B cell (primary cell): ENCODE measurements at regions not wholly inside any gene's neighbourhood (a gene's known extent, or its start where the extent isn't known, plus 50 kb on each side); places are given as distances from the start of the nearest gene placed in this dataset.

Experiments used
- ATAC-seq: fragments of 200-7000 bp; cut with Tn5 transposase; one replicate; pipeline ENCODE4 v1.10.0; 2021; ENCODE audit warnings: low read depth, mild to moderate bottlenecking, moderate number of reproducible peaks, moderate library complexity
- CTCF ChIA-PET: fragments of 350-600 bp; sonication (Branson Sonifier 250); formaldehyde crosslinking; loops from one replicate; lab custom pipeline; 2021; ENCODE audit warnings: antibody characterized with exemption, inconsistent platforms; lab: Charles Lee
- POLR2A ChIA-PET: fragments of 350-600 bp; sonication (Branson Sonifier 250); formaldehyde crosslinking; loops from one replicate; lab custom pipeline; 2021; ENCODE audit warnings: antibody characterized with exemption; lab: Charles Lee
- DNase-seq: peaks from one replicate; pipeline ENCODE4 v3.0.0; 2013
- H2AFZ ChIP-seq: 2 replicates; pipeline ENCODE4 v1.6.1; 2012; ENCODE audit warnings: mild to moderate bottlenecking, low read depth, low read length; ENCODE audit not compliant: insufficient read depth, poor library complexity, severe bottlenecking
- H3K27ac ChIP-seq, 2 donors: 1 replicate in 1 of 2; 2 replicates in 1 of 2; pipeline ENCODE4 v1.5.1; 2012 to 2013; ENCODE audit warnings: low read length in 2 of 2, mild to moderate bottlenecking in 2 of 2, moderate library complexity in 1 of 2
- H3K27me3 ChIP-seq, 4 experiments: fragments of 200-600 bp in 1 of 4; sonication (generic) in 1 of 4; replicated peaks in 1 of 4; 1 replicate in 2 of 4; 2 replicates in 2 of 4; pipeline versions ENCODE4 v1.6.1 to v1.7.0; 2013 to 2016; ENCODE audit warnings: low read length in 3 of 4, mild to moderate bottlenecking in 2 of 4, mixed read lengths in 1 of 4, moderate library complexity in 1 of 4; ENCODE audit not compliant: insufficient read depth in 4 of 4, control insufficient read depth in 3 of 4; ENCODE audit errors: control extremely low read depth in 1 of 4
- H3K36me3 ChIP-seq, 2 experiments: replicated peaks in 1 of 2; 1 replicate in 1 of 2; 2 replicates in 1 of 2; pipeline versions ENCODE4 v1.6.1 to v1.7.1; 2013; ENCODE audit warnings: low read length in 1 of 2; ENCODE audit not compliant: insufficient read depth in 2 of 2, control insufficient read depth in 1 of 2; ENCODE audit errors: control extremely low read depth in 1 of 2, extremely low read depth in 1 of 2
- H3K4me1 ChIP-seq, 2 donors: fragments of 200-600 bp in 1 of 2; sonication (generic) in 1 of 2; 1 replicate in 1 of 2; 2 replicates in 1 of 2; pipeline versions ENCODE4 v1.5.1 to v1.6.1; 2013 to 2017; ENCODE audit warnings: low read length in 2 of 2; ENCODE audit not compliant: control insufficient read depth in 2 of 2, insufficient read depth in 2 of 2
- H3K4me2 ChIP-seq: replicated peaks from 2 replicates; pipeline ENCODE3; 2012; ENCODE audit warnings: mild to moderate bottlenecking, low read depth, low read length; ENCODE audit not compliant: poor library complexity, severe bottlenecking
- H3K4me3 ChIP-seq, 5 experiments: fragments of 200-600 bp in 1 of 5; sonication (generic) in 1 of 5; 1 replicate in 3 of 5; 2 replicates in 2 of 5; pipeline versions ENCODE4 v1.5.1 to v1.7.0; 2011 to 2016; ENCODE audit warnings: low read length in 4 of 5, mild to moderate bottlenecking in 4 of 5, low read depth in 2 of 5, control low read depth in 1 of 5, moderate library complexity in 1 of 5; ENCODE audit not compliant: insufficient read depth in 1 of 5; ENCODE audit errors: control extremely low read depth in 1 of 5, extremely low read depth in 1 of 5
- H3K79me2 ChIP-seq: fragments of 200-600 bp; sonication (generic); one replicate; pipeline ENCODE4 v1.6.0; 2016; ENCODE audit warnings: low read length; ENCODE audit not compliant: control insufficient read depth, insufficient read depth
- H3K9ac ChIP-seq: fragments of 200-600 bp; sonication (generic); 2 replicates; pipeline ENCODE4 v1.6.1; 2017; ENCODE audit warnings: mild to moderate bottlenecking, low read length, moderate library complexity
- H3K9me3 ChIP-seq, 3 donors: one replicate each; pipeline versions ENCODE4 v1.6.1 to v1.7.1; 2013; ENCODE audit warnings: low read length in 2 of 3; ENCODE audit not compliant: control insufficient read depth in 2 of 3, insufficient read depth in 1 of 3; ENCODE audit errors: control extremely low read depth in 1 of 3
- H4K20me1 ChIP-seq: 2 replicates; pipeline ENCODE4 v1.6.0; 2012; ENCODE audit warnings: mild to moderate bottlenecking, low read length; ENCODE audit not compliant: insufficient read depth, control insufficient read depth, poor library complexity, severe bottlenecking
- H3K27ac Mint-ChIP-seq: one replicate; pipeline ENCODE4 v1.8.0; 2021; ENCODE audit warnings: mixed read lengths
- H3K27me3 Mint-ChIP-seq: one replicate; pipeline ENCODE4 v1.8.0; 2021; ENCODE audit warnings: mixed read lengths
- H3K4me1 Mint-ChIP-seq: one replicate; pipeline ENCODE4 v1.8.0; 2021; ENCODE audit warnings: mixed read lengths
- H3K4me3 Mint-ChIP-seq: one replicate; pipeline ENCODE4 v1.8.0; 2021; ENCODE audit warnings: mixed read lengths
- H3K9me3 Mint-ChIP-seq: one replicate; pipeline ENCODE4 v1.8.0; 2022; ENCODE audit warnings: mixed read lengths; ENCODE audit not compliant: insufficient read depth
- CTCF ChIP-seq: fragments of 200-600 bp; IDR thresholded peaks from one replicate; pipeline ENCODE4 v1.8.0; 2022; ENCODE audit warnings: antibody characterized with exemption, mild to moderate bottlenecking
- EZH2 ChIP-seq: IDR thresholded peaks from 2 replicates; pipeline ENCODE4 v1.6.1; 2012; ENCODE audit warnings: borderline replicate concordance, low read depth, mild to moderate bottlenecking, moderate library complexity, low read length; ENCODE audit not compliant: insufficient read depth, poor library complexity, severe bottlenecking
- WGBS: methylation state at CpG from one replicate; pipeline ENCODE4 v1.1.5; 2013; ENCODE audit warnings: missing lambda C conversion rate; ENCODE audit not compliant: insufficient coverage; 5-methylcytosine and 5-hydroxymethylcytosine counted together
- intact Hi-C: fragments of 100-400 bp; cut with micrococcal nuclease; formaldehyde crosslinking; loops from one replicate; pipeline ENCODE4 v1.10.0; 2022

GRCh38 chr3:118137778-118138177 is 896.9 kb downstream of the IGSF11 start:
- H3K9ac ChIP-seq = no peak overlapping the region
- no peaks in the 10 kb centered on the region for H3K27me3 ChIP-seq
- TF ChIP-seq CTCF = no peak
- no peak for TF ChIP-seq EZH2
- Mint-ChIP-seq H3K4me3 (no peak overlapping the region), H3K4me1 (no peaks in the 10 kb centered on the region), H3K27me3 (no peaks in the 10 kb centered on the region), H3K9me3 (peaks cover 6% of the 10 kb centered on the region), H3K27ac (no peak overlapping the region)
- ChIA-PET CTCF (no interaction called here), POLR2A (no interaction called here)
- no peaks in the 10 kb centered on the region for H3K4me1 ChIP-seq
- ATAC-seq (no peak), DNase-seq (no peak)
- no peaks in the 10 kb centered on the region for H3K9me3 ChIP-seq
- no peaks in the 10 kb centered on the region for H4K20me1 ChIP-seq
- H3K36me3 ChIP-seq = no peaks in the 10 kb centered on the region
- WGBS = 65% methylated on average over 2 of the region's 2 CpGs
- intact Hi-C loops = no loop called here
- H3K4me2 ChIP-seq = no peak overlapping the region
- no peak overlapping the region for H2AFZ ChIP-seq
- H3K27ac ChIP-seq = no peak overlapping the region
- H3K79me2 ChIP-seq = no peaks in the 10 kb centered on the region
- H3K4me3 ChIP-seq = no peak overlapping the region

- Histone ChIP-seq H3K4me3 (no peak overlapping the region), H3K27me3 (no peaks in the 10 kb centered on the region), H3K9me3 (peaks cover 0 to 9% (median 3%) of the 10 kb centered on the region in 3 donors), H3K27ac (no peak overlapping the region), H3K4me1 (no peaks in the 10 kb centered on the region), H3K79me2 (no peaks in the 10 kb centered on the region), H3K9ac (no peak overlapping the region), H3K4me2 (no peak overlapping the region), H4K20me1 (no peaks in the 10 kb centered on the region), H2AFZ (no peak overlapping the region), H3K36me3 (no peaks in the 10 kb centered on the region)
- Mint-ChIP-seq H3K4me3 (no peak overlapping the region), H3K27me3 (no peaks in the 10 kb centered on the region), H3K9me3 (peaks cover 3% of the 10 kb centered on the region), H3K27ac (no peak overlapping the region), H3K4me1 (no peaks in the 10 kb centered on the region)
- WGBS = 93% methylated on average over 4 of the region's 4 CpGs
- DNase-seq = no peak
- ChIA-PET CTCF (no interaction called here), POLR2A (no interaction called here)
- intact Hi-C loops = no loop called here
- no peak for TF ChIP-seq CTCF
- TF ChIP-seq EZH2 = no peak
- ATAC-seq = no peak
Measured at GRCh38 chr3:118144919-118145318, 889.7 kb downstream of the IGSF11 start.
